GM19467 (cell line): ENCODE measurements at regions not wholly inside any gene's neighbourhood (a gene's known extent, or its start where the extent isn't known, plus 50 kb on each side); places are given as distances from the start of the nearest gene placed in this dataset.

Experiments used
- ATAC-seq: cut with Tn5 transposase; IDR thresholded peaks from one replicate; pipeline ENCODE4 v1.9.1; 2021; ENCODE audit warnings: mild to moderate bottlenecking, moderate library complexity; ENCODE audit not compliant: unreplicated experiment

- no peak for ATAC-seq
Measured at GRCh38 chr3:41026394-41027177, 172.7 kb upstream of the CTNNB1 start.

DNA sequence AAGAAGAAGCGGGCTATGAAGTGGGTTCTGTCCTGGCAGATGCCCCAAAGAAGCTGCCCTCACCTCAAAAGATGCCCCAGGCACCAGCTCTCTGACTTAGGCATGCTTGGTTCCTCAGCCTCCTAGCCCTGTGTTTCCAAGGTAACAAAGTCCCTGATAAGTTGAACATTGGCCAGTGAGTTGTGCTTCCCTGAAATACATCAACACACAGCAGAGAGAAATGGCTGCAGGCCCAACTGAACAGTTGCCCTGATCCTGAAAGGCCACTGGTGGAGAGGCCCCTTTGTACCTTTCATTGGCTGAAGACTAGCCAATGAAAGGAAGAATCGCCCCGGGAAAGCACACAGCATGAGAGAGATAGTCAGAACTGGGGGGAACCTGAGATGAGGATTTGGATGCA is 169.9 kb upstream of the CTNNB1 start:
- ATAC-seq, result no peak

DNA sequence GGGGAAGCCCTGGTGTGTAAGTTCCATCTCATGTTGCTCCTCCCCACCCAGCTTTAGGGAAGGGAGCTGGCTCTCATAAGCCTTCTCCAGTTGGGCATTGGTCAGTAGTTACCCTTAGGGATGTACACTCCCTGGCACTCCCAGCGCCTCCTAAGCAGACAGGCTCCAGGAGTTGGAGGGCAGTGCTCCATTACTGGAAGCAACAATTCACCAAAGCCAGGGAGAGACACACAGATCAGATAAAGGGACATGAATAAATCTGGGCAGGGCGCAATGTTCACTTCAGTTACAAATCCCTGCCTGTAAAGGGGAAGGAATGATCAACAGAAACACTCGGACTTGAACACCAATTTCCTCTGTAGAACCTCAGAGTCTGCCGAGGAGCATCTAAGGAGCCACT is 169.1 kb upstream of the CTNNB1 start:
- no peak for ATAC-seq

- ATAC-seq, result no peak
Measured at GRCh38 chr3:41031401-41031800, 167.9 kb upstream of the CTNNB1 start.

DNA sequence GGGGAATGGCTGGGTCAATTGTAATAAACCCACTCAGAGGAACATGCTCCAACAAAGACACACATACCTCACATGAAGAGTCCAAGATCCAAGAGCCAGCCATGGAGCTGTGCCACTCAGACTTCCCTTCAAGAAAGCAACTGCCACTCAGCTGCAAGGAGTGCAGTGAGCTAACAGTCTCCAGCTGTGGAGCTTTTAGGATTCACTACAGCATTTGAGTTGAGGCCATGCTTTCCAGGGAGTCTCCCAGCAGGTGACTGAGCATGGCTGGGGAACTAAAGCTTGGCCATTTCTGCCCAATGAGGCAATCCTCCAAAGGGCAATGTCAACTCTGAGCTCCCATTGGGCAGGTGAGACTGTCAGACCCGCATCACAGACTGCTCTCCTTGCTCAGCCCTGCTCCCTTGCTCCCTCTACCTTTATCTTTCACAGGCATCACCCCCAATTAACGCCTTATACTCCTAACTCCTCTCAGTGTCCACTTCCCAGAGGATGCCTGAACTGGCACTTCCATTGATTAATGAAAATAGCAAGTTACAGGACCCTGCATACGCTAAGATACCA is 165.3 kb upstream of the CTNNB1 start:
- ATAC-seq, result no peak

DNA sequence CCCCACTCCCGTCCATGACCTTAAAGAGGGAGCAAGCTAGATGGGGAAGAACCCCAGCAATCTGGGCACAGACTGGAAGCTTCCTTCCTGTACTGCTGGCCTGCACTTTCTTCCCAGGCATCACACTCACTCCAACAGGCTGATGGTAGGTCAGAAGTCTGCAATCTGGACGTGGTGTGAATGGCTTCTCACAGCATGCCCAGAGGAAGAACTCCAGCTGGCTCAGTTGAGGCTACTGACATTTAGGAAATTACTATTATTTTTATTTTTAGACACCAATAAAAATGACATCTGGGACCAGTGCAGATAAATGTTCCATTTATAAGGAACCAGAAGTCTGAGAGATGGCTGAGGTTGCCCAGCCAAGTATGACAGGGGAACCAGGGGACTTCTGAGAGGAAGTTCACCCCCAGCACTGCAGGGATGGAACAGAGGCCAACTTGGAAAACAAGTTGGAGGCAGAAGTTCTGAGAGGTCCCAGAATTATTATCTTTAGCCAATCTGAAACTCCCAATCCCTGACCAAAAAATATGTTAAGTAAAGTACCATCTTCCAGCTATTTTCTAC is 163.8 kb upstream of the CTNNB1 start:
- ATAC-seq, result no peak

DNA sequence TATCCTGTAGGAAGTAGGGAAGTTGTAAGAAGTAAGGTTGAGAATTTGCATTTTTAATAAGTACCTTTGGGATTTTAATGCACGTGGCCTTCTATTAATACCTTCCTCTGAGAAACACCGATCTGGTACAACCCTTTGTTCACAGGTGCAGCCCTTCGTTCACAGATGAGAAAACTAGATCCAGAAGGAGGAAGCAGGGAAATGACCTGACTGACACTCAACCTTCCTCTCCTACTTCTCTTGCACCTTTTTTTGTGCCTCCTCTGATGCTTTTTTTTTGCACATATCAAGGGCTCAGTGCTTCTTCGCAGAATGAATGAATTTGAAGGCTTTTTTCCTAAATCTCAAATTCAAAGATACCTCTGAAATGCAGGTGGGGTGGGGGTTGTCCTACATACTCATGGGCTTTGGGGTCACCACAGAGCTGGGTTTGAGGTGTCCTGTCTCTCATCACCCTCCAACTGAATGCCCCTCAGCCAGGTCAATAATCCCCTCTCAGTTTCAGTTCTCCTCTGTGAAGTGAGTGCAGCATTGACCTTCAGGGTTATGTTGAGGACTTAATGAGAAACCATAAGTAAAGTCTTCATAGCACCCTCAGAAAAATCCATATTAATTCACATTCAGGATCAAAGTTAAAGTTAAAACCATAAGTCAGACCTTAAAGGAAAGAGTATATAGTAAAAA is 161.5 kb upstream of the CTNNB1 start:
- no peak for ATAC-seq

GRCh38 chr3:41040256-41040655 is 159.0 kb upstream of the CTNNB1 start:
- ATAC-seq, result no peak

DNA sequence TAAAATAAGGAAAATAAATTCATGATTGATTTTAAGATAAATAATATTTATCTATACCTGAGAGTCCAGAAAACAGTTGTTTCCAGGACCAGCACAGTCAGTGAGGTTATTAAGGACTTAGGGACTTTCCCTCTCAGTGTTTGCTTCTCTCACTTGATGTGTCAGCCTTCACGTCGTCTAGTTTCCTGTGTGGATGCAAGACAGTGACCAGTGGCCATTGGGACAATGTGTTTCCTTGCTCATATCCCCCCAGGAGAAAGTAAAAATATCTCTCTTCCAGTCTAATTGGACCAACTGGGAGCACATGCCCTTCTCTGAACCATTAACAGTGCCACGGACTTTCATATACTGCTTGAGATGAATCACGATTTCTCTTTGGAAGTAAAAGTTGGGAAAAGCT is 157.8 kb upstream of the CTNNB1 start:
- no peak for ATAC-seq

DNA sequence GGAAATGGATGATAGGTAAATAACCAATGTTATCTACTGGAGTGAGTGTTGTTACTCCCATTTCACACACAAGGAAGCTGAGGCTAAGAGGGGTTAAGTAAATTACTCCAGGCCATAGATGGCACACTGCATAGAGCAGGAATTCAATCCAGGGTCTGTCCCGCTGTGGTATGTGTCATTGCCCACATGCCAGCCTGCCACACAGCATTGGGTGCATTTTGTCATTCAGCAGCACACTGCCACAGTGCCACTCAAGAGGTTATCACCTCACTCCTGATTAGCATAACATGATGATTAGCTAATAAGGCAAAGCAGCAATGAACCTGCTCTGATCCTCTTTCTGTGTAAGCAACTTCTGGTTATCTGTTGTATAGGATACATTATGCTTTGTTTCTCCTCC is 157.4 kb upstream of the CTNNB1 start:
- ATAC-seq, result no peak

DNA sequence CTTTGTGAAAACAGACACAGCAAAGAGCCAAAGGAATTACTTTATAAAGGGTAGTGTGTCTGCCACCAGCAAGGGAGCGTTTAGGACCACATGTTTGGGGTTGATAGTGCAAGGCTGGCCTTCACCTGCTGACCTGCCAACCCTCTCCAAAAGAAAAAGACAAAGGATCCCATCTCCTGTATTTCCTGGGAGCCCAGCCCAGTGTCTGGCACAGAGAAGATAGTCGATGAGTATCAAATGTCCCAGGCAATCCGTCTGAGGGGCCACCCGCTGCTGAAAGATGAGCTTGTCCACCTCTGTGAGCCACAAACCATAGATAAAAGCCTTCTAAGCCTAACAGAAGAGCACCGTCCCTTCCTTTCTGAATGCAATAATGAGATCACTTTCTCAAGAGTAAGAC is 154.8 kb upstream of the CTNNB1 start:
- no peak for ATAC-seq

DNA sequence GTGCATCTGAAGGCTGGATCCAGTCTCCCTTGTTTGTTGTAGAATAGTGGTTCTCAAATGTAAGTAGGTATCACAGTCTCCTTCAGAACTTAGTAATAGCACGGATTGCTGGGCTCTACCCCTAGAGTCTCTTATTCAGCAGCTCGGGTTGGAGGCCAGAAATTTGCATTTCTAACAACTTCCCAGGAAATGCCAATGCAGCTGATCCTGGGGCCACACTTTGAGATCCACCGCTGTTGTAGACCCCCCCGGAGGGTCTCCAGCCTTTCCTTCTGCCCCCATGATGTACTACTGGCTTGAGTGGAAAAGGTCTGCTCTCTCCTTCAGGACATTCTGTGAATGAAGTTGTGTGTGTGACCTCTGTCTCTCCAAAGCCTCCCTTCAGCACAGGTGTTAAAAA is 153.8 kb upstream of the CTNNB1 start:
- no peak for ATAC-seq

DNA sequence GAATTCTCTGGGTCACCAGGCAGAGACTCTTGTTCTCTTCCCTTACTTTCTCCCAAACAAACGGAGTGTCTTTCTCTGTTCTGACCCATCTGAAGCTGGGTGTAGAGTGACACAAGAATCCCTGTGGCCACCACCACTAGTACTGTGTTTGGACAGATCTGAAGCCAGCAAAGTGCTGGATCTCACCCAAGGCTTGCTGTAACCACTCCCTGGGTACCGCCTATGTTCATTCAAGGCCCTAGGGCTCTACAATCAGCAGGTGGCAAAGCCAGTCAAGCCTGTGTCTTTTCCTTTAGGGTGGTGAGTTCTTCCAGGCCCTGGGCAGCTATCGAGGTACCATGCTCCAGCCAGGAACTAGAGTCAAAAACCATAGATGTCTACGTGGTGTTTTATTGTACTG is 149.2 kb upstream of the CTNNB1 start:
- no peak for ATAC-seq

DNA sequence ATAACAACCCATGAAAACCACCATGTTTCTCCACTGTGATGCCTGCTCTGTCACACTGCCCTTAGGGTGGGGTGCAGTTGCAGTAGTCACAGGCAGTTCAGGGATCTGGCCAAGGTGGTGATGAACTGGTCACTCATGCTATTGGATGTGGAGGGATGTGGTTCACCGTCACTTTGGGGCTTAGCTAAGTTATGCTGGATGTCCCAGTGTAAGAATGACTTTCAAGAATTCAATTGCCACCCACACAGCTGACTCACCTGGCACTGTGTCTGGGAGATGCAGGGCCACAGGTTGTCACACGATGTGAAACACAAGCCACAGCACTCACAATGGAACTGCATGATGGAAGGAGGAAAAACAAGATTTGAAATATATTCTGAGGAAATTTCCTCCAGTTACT is 146.1 kb upstream of the CTNNB1 start:
- ATAC-seq, result no peak

GRCh38 chr3:41060106-41060505 is 139.2 kb upstream of the CTNNB1 start:
- ATAC-seq, result no peak

GRCh38 chr3:41064070-41064469 is 135.2 kb upstream of the CTNNB1 start:
- ATAC-seq, result no peak

DNA sequence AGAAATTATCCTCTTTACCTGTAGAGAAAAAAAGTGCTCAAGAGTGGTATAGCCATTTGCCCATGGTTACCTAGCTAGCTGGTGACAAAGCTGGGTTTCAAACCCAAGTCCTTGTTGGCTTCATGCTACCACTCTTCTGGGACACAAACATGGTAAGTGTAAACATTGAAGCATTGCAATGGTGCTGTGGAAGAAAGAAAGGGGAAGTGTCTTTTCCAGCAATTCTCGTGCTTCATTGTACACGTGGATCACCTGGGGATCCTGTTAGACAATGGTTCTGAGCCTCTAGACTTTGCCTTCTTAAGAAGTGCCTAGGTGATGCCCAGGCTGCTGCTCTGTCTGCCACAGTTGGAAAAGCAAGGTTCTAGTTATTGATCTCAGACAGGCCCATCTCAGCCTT is 134.8 kb upstream of the CTNNB1 start:
- no peak for ATAC-seq

GRCh38 chr3:41065340-41065739 is 134.0 kb upstream of the CTNNB1 start:
- ATAC-seq, result no peak

GRCh38 chr3:41073190-41073589 is 126.1 kb upstream of the CTNNB1 start:
- ATAC-seq, result no peak

DNA sequence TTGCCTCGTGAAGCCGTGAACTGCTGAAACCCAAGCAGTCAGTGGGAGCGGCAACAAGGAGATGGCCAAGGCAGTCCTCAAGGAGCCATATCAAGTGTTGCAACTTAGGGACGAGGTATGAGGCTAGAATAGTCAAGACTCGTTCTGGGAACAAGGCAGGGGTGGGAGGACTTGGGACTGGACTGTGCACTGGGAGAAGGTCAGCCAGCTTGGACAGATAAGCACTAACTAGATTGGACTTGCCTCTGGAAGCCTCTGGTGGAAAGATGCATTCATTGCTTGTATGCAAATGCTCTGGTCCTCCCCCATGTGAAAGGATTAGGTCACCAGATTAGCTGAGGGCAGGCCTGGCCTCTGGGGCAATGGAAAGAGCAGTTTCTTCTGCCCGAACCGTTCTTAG is 123.3 kb upstream of the CTNNB1 start:
- no peak for ATAC-seq

DNA sequence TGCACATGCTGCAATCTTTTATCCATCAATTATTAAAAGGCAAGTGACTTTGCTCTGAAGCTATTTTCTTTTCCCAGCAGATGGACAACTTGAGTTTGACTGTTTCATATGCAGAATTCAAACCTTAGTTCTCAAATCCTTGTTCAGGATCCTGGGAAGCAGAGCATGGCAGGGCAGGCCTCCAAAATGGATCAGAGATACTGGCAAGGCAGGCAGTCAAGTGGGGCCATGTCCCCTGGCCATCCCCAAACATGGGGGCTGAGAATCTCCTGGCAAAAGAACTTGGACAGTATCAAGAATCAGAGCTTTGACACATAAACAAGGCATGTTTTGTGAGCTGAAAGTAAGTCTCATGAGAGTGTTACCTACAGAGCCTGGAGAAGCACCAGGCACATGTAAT is 122.9 kb upstream of the CTNNB1 start:
- ATAC-seq, result no peak

DNA sequence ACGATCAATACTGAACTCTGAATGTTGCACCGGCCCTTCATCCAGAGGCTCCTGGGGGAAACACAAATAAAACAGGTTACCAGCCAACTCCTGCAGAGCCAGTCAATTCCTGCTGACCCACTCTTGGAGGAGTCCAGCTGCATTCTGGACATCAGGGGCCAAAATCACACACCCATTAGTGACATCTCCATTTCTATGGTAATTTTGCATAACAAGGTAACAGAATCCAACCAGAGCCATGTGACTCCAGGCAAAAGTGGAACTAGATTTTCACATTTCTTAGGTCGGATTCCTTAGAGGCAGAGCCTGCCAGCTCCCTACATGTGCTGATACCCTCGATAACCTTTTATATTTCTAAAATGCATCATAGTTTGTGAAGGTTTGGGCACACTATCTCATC is 119.2 kb upstream of the CTNNB1 start:
- no peak for ATAC-seq
